Body of pancreas (tissue), 4 donors: ENCODE measurements at regions not wholly inside any gene's neighbourhood (a gene's known extent, or its start where the extent isn't known, plus 50 kb on each side); places are given as distances from the start of the nearest gene placed in this dataset.

ENCODE experiments used
- ATAC-seq: fragments of 150-250 bp; one replicate; pipeline ENCODE4 v1.9.1; 2016
- DNase-seq, 4 donors: peaks; one replicate each; pipeline ENCODE4 v3.0.0-alpha.2; 2019
- H3K27ac ChIP-seq, 4 donors: fragments of 200-600 bp; sonication (generic); 1 replicate in 3 of 4; 2 replicates in 1 of 4; pipeline versions ENCODE4 v1.5.1 to v1.6.1; 2016 to 2019; ENCODE audit warnings: mild to moderate bottlenecking in 1 of 4, mixed read lengths in 1 of 4, moderate library complexity in 1 of 4
- H3K27me3 ChIP-seq, 2 donors: fragments of 200-600 bp; sonication (generic); one replicate each; pipeline ENCODE4 v1.6.0; 2016; ENCODE audit warnings: mild to moderate bottlenecking in 1 of 2
- H3K36me3 ChIP-seq, 2 donors: fragments of 200-600 bp; sonication (generic); replicated peaks in 1 of 2; 2 replicates each; pipeline ENCODE4 v1.5.1; 2016; ENCODE audit warnings: low read depth in 2 of 2; ENCODE audit not compliant: insufficient read depth in 1 of 2
- H3K4me1 ChIP-seq: fragments of 200-600 bp; sonication (generic); one replicate; pipeline ENCODE4 v1.6.0; 2016
- H3K4me3 ChIP-seq, 2 donors: fragments of 200-600 bp; sonication (generic); 1 replicate in 1 of 2; 2 replicates in 1 of 2; pipeline ENCODE4 v1.5.1; 2016 to 2019
- H3K9me3 ChIP-seq, 3 donors: fragments of 200-600 bp; sonication (generic); 1 replicate in 2 of 3; 2 replicates in 1 of 3; pipeline ENCODE4 v1.5.1; 2016
- POLR2A ChIP-seq, 3 donors: fragments of 450-650 bp; IDR thresholded peaks; one replicate each; pipeline ENCODE4 v1.6.1; 2016; ENCODE audit warnings: antibody characterized with exemption in 3 of 3, mild to moderate bottlenecking in 2 of 3
- WGBS, 2 donors: methylation state at CpG; one replicate each; pipeline ENCODE4 v1.1.5; 2017; 5-methylcytosine and 5-hydroxymethylcytosine counted together
- intact Hi-C: fragments of 100-400 bp; cut with DNase I; formaldehyde crosslinking; loops from one replicate; pipeline ENCODE4 v1.15.1; 2023
- TF ChIP-seq, protein P1 (sequence below), 7 experiments: fragments of 450-650 bp in 4 of 7; fragments of 200-600 bp in 3 of 7; sonication (generic) in 3 of 7; IDR thresholded peaks; one replicate each; pipeline ENCODE4 v1.5.1; 2016 to 2019; ENCODE audit warnings: antibody characterized with exemption in 7 of 7

DNA sequence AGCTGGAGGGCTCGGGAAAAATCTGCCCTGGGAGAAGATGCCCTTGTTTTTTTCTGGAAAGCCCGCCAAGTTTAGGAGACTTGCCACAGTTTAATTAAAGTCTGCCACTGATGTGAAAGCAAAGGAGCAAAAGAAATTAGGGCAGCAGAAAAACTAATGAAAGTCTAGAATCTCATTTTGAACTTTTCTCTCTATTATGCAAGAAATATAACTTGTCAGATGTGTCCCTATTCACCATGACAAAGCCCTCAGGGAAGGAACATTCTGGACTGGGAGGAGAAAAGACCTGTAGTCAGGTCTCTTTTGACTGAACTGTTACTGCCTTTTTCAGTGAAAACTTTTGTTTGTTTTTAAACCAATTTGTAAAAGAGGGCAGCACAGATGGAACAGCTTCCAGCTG is 715.5 kb downstream of the SORCS3 start:
- Histone ChIP-seq H3K4me3 (no peak overlapping the region), H3K4me1 (no peaks in the 10 kb centered on the region), H3K27me3 (no peaks in the 10 kb centered on the region), H3K36me3 (no peaks in the 10 kb centered on the region), H3K27ac (no peak overlapping the region), H3K9me3 (no peaks in the 10 kb centered on the region)
- intact Hi-C loops: no loop called here
- TF ChIP-seq, protein P1, sequence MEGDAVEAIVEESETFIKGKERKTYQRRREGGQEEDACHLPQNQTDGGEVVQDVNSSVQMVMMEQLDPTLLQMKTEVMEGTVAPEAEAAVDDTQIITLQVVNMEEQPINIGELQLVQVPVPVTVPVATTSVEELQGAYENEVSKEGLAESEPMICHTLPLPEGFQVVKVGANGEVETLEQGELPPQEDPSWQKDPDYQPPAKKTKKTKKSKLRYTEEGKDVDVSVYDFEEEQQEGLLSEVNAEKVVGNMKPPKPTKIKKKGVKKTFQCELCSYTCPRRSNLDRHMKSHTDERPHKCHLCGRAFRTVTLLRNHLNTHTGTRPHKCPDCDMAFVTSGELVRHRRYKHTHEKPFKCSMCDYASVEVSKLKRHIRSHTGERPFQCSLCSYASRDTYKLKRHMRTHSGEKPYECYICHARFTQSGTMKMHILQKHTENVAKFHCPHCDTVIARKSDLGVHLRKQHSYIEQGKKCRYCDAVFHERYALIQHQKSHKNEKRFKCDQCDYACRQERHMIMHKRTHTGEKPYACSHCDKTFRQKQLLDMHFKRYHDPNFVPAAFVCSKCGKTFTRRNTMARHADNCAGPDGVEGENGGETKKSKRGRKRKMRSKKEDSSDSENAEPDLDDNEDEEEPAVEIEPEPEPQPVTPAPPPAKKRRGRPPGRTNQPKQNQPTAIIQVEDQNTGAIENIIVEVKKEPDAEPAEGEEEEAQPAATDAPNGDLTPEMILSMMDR (IDR thresholded peaks at IDR 0.05): no peak
- TF ChIP-seq POLR2A (IDR thresholded peaks at IDR 0.05): no peak
- ATAC-seq: no peak
- DNase-seq: no peak
- WGBS, 2 donors: 61 to 68% methylated on average over 2 of the region's 2 CpGs

- WGBS, 2 donors: 82 to 89% methylated on average over 1 of the region's 1 CpG
- intact Hi-C loops: no loop called here
- no peak for TF ChIP-seq POLR2A (IDR thresholded peaks at IDR 0.05)
- TF ChIP-seq, protein P1 (IDR thresholded peaks at IDR 0.05): no peak
- no peaks in the 10 kb centered on the region for H3K27me3 ChIP-seq
- no peak overlapping the region for H3K4me3 ChIP-seq
- ATAC-seq (no peak), DNase-seq (no peak)
- H3K4me1 ChIP-seq: no peaks in the 10 kb centered on the region
- H3K9me3 ChIP-seq: no peaks in the 10 kb centered on the region
- H3K36me3 ChIP-seq: no peaks in the 10 kb centered on the region
- no peak overlapping the region for H3K27ac ChIP-seq
These were observed 712.9 kb downstream of the SORCS3 start for GRCh38 chr10:105354010-105354409.

GRCh38 chr10:105352827-105353226 is 711.7 kb downstream of the SORCS3 start:
- no peaks in the 10 kb centered on the region for H3K9me3 ChIP-seq
- DNase-seq (no peak), ATAC-seq (no peak)
- intact Hi-C loops: no loop called here
- TF ChIP-seq POLR2A (IDR thresholded peaks at IDR 0.05): no peak
- TF ChIP-seq, protein P1 (IDR thresholded peaks at IDR 0.05): no peak
- H3K27ac ChIP-seq: no peak overlapping the region
- H3K36me3 ChIP-seq: no peaks in the 10 kb centered on the region
- H3K4me3 ChIP-seq: no peak overlapping the region
- H3K4me1 ChIP-seq: no peaks in the 10 kb centered on the region
- 71 to 76% methylated on average over 6 of the region's 6 CpGs for WGBS, 2 donors
- no peaks in the 10 kb centered on the region for H3K27me3 ChIP-seq

DNA sequence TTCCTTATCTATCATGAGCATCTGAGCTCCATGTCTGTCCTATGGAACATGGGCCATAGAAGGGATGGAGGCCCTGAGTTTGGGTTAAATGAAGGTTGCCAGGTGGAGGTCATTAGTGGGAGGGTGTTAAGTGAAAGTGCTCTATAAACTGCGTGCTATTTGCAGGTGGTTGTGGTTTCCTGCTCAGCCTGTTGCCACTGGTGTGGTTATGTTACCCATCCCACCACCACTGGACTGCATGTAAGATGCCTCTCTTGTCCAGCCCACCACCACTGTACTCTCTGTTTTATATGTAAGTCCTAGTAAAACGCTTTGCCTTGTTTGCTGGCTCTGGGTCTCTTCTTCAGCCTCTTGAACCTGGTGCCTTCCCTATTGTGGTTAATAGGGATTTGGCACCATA is 711.2 kb downstream of the SORCS3 start:
- ATAC-seq: no peak

DNA sequence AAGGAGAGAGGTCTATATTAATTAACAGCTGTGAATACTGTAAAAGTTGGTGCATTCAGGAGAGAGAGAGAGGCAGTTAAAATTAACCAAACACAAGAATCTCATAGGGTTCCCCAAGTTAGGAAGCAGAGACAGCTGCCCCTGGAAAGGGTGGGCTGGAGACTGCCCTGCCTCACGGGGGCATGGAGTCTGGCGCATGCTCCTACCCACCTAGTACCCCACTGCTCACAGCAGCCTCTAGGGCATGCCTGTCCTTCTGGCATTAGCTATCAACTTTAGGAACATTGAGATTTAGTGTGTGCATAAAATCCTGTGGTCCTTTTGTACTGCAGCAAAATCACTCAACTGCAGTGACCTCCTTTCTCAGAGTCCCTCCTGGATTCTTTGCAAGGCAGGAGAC is 710.1 kb downstream of the SORCS3 start:
- no peaks in the 10 kb centered on the region for H3K27me3 ChIP-seq
- ATAC-seq (no peak), DNase-seq (no peak)
- H3K27ac ChIP-seq: no peak overlapping the region
- H3K9me3 ChIP-seq: no peaks in the 10 kb centered on the region
- 66 to 85% methylated on average over 2 of the region's 2 CpGs for WGBS, 2 donors
- H3K4me3 ChIP-seq: no peak overlapping the region
- H3K36me3 ChIP-seq: no peaks in the 10 kb centered on the region
- no peaks in the 10 kb centered on the region for H3K4me1 ChIP-seq
- no peak for TF ChIP-seq POLR2A (IDR thresholded peaks at IDR 0.05)
- TF ChIP-seq, protein P1 (IDR thresholded peaks at IDR 0.05): no peak
- intact Hi-C loops: no loop called here

More for the DNA sequence above, 711.2 kb downstream of the SORCS3 start:
- H3K36me3 ChIP-seq: no peaks in the 10 kb centered on the region
- H3K4me1 ChIP-seq: no peaks in the 10 kb centered on the region
- H3K27ac ChIP-seq: no peak overlapping the region
- H3K27me3 ChIP-seq: no peaks in the 10 kb centered on the region
- WGBS, 2 donors: 67 to 79% methylated on average over 1 to 2 of the region's 2 CpGs
- no peaks in the 10 kb centered on the region for H3K9me3 ChIP-seq
- no peak overlapping the region for H3K4me3 ChIP-seq
- no peak for DNase-seq
- intact Hi-C loops: no loop called here
- TF ChIP-seq, protein P1 (IDR thresholded peaks at IDR 0.05): no peak
- TF ChIP-seq POLR2A (IDR thresholded peaks at IDR 0.05): no peak
